ENCODE measurements at regions not wholly inside any gene's neighbourhood (a gene's known extent, or its start where the extent isn't known, plus 50 kb on each side); places are given as distances from the start of the nearest gene placed in this dataset.

- no peak overlapping the region for H3K4me2 ChIP-seq
- Mint-ChIP-seq H3K27ac (no peak overlapping the region), H3K4me3 (no peak overlapping the region), H3K27me3 (ENCODE audit: insufficient read depth, low read depth) (no peaks in the 10 kb centered on the region), H3K36me3 (no peaks in the 10 kb centered on the region), H3K9me3 (no peaks in the 10 kb centered on the region), H3K4me1 (peaks cover 2% of the 10 kb centered on the region)
- no peak overlapping the region for H3K9ac ChIP-seq
- H3K4me1 ChIP-seq = no peaks in the 10 kb centered on the region
- no peak overlapping the region for H3K4me3 ChIP-seq
- TF ChIP-seq EZH2 (IDR thresholded peaks at IDR 0.05) (no peak), CTCF (IDR thresholded peaks at IDR 0.05) (no peak), EZH2phosphoT487 (IDR thresholded peaks at IDR 0.05) (no peak)
- DNase-seq (ENCODE audit: low spot score) = no peak
- H3K36me3 ChIP-seq = no peaks in the 10 kb centered on the region
- no peaks in the 10 kb centered on the region for H3K79me2 ChIP-seq (ENCODE audit: low read depth)
- no peaks in the 10 kb centered on the region for H3F3A ChIP-seq (ENCODE audit: low read depth)
- H3K9me3 ChIP-seq (ENCODE audit: low read depth) = no peaks in the 10 kb centered on the region
- H3K27ac ChIP-seq = no peak overlapping the region
- H2AFZ ChIP-seq (replicated peaks) = no peak overlapping the region
- no peaks in the 10 kb centered on the region for H3K27me3 ChIP-seq
- no peaks in the 10 kb centered on the region for H4K20me1 ChIP-seq (ENCODE audit: low read depth)
Observed at GRCh38 chr10:118503192-118503591, 92.3 kb downstream of the PRLHR start.

GRCh38 chr10:118501637-118502440, 93.6 kb downstream of the PRLHR start:
- H3K4me1 ChIP-seq = no peaks in the 10 kb centered on the region
- no peak overlapping the region for H3K27ac ChIP-seq
- no peak for TF ChIP-seq EZH2phosphoT487 (IDR thresholded peaks at IDR 0.05)
- no peak for TF ChIP-seq CTCF (IDR thresholded peaks at IDR 0.05)
- TF ChIP-seq EZH2 (IDR thresholded peaks at IDR 0.05) = no peak
- DNase-seq (ENCODE audit: low spot score) = no peak
- H3K27me3 ChIP-seq = no peaks in the 10 kb centered on the region
- no peak overlapping the region for H3K4me2 ChIP-seq
- H3K27ac Mint-ChIP-seq = no peak overlapping the region
- no peaks in the 10 kb centered on the region for H3K9me3 ChIP-seq (ENCODE audit: low read depth)
- H3K9ac ChIP-seq = no peak overlapping the region
- no peaks in the 10 kb centered on the region for H3K36me3 ChIP-seq
- peaks cover 2% of the 10 kb centered on the region for H3K4me1 Mint-ChIP-seq
- no peak overlapping the region for H2AFZ ChIP-seq (replicated peaks)
- H3F3A ChIP-seq (ENCODE audit: low read depth) = no peaks in the 10 kb centered on the region
- no peak overlapping the region for H3K4me3 Mint-ChIP-seq
- no peak overlapping the region for H3K4me3 ChIP-seq
- no peaks in the 10 kb centered on the region for H3K9me3 Mint-ChIP-seq
- no peaks in the 10 kb centered on the region for H3K27me3 Mint-ChIP-seq (ENCODE audit: insufficient read depth, low read depth)
- no peaks in the 10 kb centered on the region for H4K20me1 ChIP-seq (ENCODE audit: low read depth)
- H3K79me2 ChIP-seq (ENCODE audit: low read depth) = no peaks in the 10 kb centered on the region
- no peaks in the 10 kb centered on the region for H3K36me3 Mint-ChIP-seq

GRCh38 chr10:118501171-118501570, 94.3 kb downstream of the PRLHR start:
- no peak overlapping the region for H3K4me3 ChIP-seq
- no peaks in the 10 kb centered on the region for H3F3A ChIP-seq (ENCODE audit: low read depth)
- no peaks in the 10 kb centered on the region for H3K36me3 ChIP-seq
- no peaks in the 10 kb centered on the region for H4K20me1 ChIP-seq (ENCODE audit: low read depth)
- H3K4me3 Mint-ChIP-seq = no peak overlapping the region
- H3K27me3 Mint-ChIP-seq (ENCODE audit: insufficient read depth, low read depth) = no peaks in the 10 kb centered on the region
- no peaks in the 10 kb centered on the region for H3K79me2 ChIP-seq (ENCODE audit: low read depth)
- no peaks in the 10 kb centered on the region for H3K9me3 Mint-ChIP-seq
- H2AFZ ChIP-seq (replicated peaks) = no peak overlapping the region
- H3K9me3 ChIP-seq (ENCODE audit: low read depth) = no peaks in the 10 kb centered on the region
- no peaks in the 10 kb centered on the region for H3K4me1 ChIP-seq
- TF ChIP-seq EZH2phosphoT487 (IDR thresholded peaks at IDR 0.05) (no peak), EZH2 (IDR thresholded peaks at IDR 0.05) (no peak), CTCF (IDR thresholded peaks at IDR 0.05) (no peak)
- DNase-seq (ENCODE audit: low spot score) = no peak
- no peak overlapping the region for H3K27ac ChIP-seq
- no peaks in the 10 kb centered on the region for H3K36me3 Mint-ChIP-seq
- H3K4me1 Mint-ChIP-seq = peaks cover 2% of the 10 kb centered on the region
- H3K27ac Mint-ChIP-seq = no peak overlapping the region
- H3K9ac ChIP-seq = no peak overlapping the region
- H3K4me2 ChIP-seq = no peak overlapping the region
- no peaks in the 10 kb centered on the region for H3K27me3 ChIP-seq
